ENCODE measurements at regions not wholly inside any gene's neighbourhood (a gene's known extent, or its start where the extent isn't known, plus 50 kb on each side); places are given as distances from the start of the nearest gene placed in this dataset.

GRCh38 chr3:72011485-72011884, 226.5 kb upstream of the PROK2 start:
- Histone ChIP-seq H3K36me3 (no peaks in the 10 kb centered on the region), H3K9me3 (no peaks in the 10 kb centered on the region), H3K27me3 (no peaks in the 10 kb centered on the region), H3K4me1 (no peaks in the 10 kb centered on the region), H3K4me3 (ENCODE audit: low read depth, low read length) (no peak overlapping the region)
- no peak for DNase-seq
- TF ChIP-seq CTCF (IDR thresholded peaks at IDR 0.05; ENCODE audit: low read depth, low read length) = no peak

DNA sequence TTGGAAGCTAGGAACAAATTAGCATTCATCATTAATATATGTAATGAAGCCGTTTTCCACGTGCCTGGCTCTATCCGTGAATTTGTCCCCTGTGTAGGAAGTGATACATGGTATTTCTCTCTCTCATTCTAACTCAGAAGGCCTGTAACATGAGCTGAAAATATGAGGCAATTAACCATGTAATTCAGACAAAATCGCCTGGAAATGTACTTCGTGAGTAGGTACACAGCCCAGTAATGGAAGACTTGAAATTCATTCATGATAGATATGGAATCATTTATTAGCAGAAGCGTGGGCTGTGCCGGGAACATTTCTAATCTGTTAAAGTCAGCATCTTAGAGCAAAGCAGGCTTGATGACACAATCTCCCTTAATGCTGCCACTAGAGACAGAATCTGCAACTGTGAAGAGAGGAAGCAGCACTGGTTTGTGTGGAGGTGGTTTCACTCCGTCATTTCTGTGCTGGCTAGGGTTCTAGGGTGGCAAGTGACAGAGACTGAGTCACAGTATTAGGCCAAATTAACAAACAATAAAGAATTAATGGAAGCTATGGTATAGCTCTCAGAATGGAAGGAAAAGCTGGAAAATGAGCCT, 225.0 kb upstream of the PROK2 start:
- Histone ChIP-seq H3K4me1 (no peaks in the 10 kb centered on the region), H3K27me3 (no peaks in the 10 kb centered on the region)
- DNase-seq = no peak

GRCh38 chr3:72008226-72008996, 223.5 kb upstream of the PROK2 start:
- no peaks in the 10 kb centered on the region for H3K36me3 ChIP-seq
- DNase-seq = no peak
- no peaks in the 10 kb centered on the region for H3K27me3 ChIP-seq
- no peaks in the 10 kb centered on the region for H3K4me1 ChIP-seq
- H3K9me3 ChIP-seq = no peaks in the 10 kb centered on the region
- no peak overlapping the region for H3K4me3 ChIP-seq (ENCODE audit: low read depth, low read length)
- no peak for TF ChIP-seq CTCF (IDR thresholded peaks at IDR 0.05; ENCODE audit: low read depth, low read length)

More for the DNA sequence above, 225.0 kb upstream of the PROK2 start:
- no peaks in the 10 kb centered on the region for H3K9me3 ChIP-seq
- no peak overlapping the region for H3K4me3 ChIP-seq (ENCODE audit: low read depth, low read length)
- no peaks in the 10 kb centered on the region for H3K36me3 ChIP-seq
- TF ChIP-seq CTCF (IDR thresholded peaks at IDR 0.05; ENCODE audit: low read depth, low read length) = no peak

- no peak for DNase-seq
- Histone ChIP-seq H3K4me3 (ENCODE audit: low read depth, low read length) (no peak overlapping the region), H3K27me3 (no peaks in the 10 kb centered on the region), H3K9me3 (no peaks in the 10 kb centered on the region), H3K4me1 (no peaks in the 10 kb centered on the region), H3K36me3 (no peaks in the 10 kb centered on the region)
- no peak for TF ChIP-seq CTCF (IDR thresholded peaks at IDR 0.05; ENCODE audit: low read depth, low read length)
Measured at GRCh38 chr3:72006631-72007556, 221.9 kb upstream of the PROK2 start.

DNA sequence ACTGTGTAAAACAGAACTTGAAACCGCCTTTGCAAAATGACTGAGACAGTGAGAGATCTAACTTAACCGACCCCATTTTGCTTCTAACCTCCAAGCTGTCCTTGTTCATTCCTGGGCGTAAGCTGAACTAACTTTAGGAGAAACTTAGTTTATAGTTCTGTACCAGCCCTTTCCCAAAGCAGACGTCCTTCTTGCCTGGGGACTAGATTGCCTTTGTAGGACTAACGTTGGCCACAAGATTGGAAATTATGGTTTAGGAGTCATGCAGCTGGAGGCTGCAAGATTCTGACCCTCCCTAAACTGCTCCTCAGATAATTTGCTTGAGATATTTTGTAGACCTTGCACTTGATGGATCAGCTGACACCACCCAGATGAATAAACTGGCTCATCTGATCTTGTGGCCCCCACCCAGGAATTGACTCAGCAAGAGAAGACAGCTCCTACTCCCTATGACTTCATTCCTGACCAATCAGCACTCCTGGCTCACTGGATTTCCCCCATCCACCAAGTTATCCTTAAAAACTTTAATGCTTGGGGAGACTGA, 219.9 kb upstream of the PROK2 start:
- DNase-seq = no peak
- no peak for TF ChIP-seq CTCF (IDR thresholded peaks at IDR 0.05; ENCODE audit: low read depth, low read length)
- Histone ChIP-seq H3K4me1 (no peaks in the 10 kb centered on the region), H3K4me3 (ENCODE audit: low read depth, low read length) (no peak overlapping the region), H3K36me3 (no peaks in the 10 kb centered on the region), H3K9me3 (no peaks in the 10 kb centered on the region), H3K27me3 (no peaks in the 10 kb centered on the region)

Measured in BE2C (cell line).